ENCODE measurements at regions not wholly inside any gene's neighbourhood (a gene's known extent, or its start where the extent isn't known, plus 50 kb on each side); places are given as distances from the start of the nearest gene placed in this dataset.

- intact Hi-C loops (cut with DNase I), result no loop called here
- ATAC-seq (ENCODE audit: poor library complexity) (no peak), DNase-seq (no peak)
These were observed 470.6 kb downstream of the TOX3 start for GRCh38 chr16:52076332-52076731.

- intact Hi-C loops (cut with DNase I), result no loop called here
- ATAC-seq (ENCODE audit: poor library complexity) (no peak), DNase-seq (no peak)
These were observed 472.8 kb downstream of the TOX3 start for GRCh38 chr16:52074133-52074532.

GRCh38 chr16:52073024-52073423, 473.9 kb downstream of the TOX3 start:
- ATAC-seq (ENCODE audit: poor library complexity) (no peak), DNase-seq (no peak)
- intact Hi-C loops (cut with DNase I), result no loop called here

GRCh38 chr16:52071101-52071500, 475.8 kb downstream of the TOX3 start:
- DNase-seq (no peak), ATAC-seq (ENCODE audit: poor library complexity) (no peak)
- intact Hi-C loops (cut with DNase I), result no loop called here

- DNase-seq (no peak), ATAC-seq (ENCODE audit: poor library complexity) (no peak)
- intact Hi-C loops (cut with DNase I), result no loop called here
These were observed 476.4 kb downstream of the TOX3 start for GRCh38 chr16:52070341-52071057.

- intact Hi-C loops (cut with DNase I), result no loop called here
- DNase-seq (no peak), ATAC-seq (ENCODE audit: poor library complexity) (no peak)
These were observed 477.1 kb downstream of the TOX3 start for GRCh38 chr16:52069866-52070265.

- intact Hi-C loops (cut with DNase I), result no loop called here
- DNase-seq, result no peak
- ATAC-seq (ENCODE audit: poor library complexity), result peak; percentile 82
These were observed 478.4 kb downstream of the TOX3 start for GRCh38 chr16:52068447-52069074.

- ATAC-seq (ENCODE audit: poor library complexity) (no peak), DNase-seq (no peak)
- intact Hi-C loops (cut with DNase I), result no loop called here
These were observed 480.0 kb downstream of the TOX3 start for GRCh38 chr16:52066962-52067361.

GRCh38 chr16:52056259-52056658, 490.7 kb downstream of the TOX3 start:
- DNase-seq (no peak), ATAC-seq (ENCODE audit: poor library complexity) (no peak)
- intact Hi-C loops (cut with DNase I), result no loop called here

GRCh38 chr16:52055381-52055780, 491.6 kb downstream of the TOX3 start:
- ATAC-seq (ENCODE audit: poor library complexity) (no peak), DNase-seq (no peak)
- intact Hi-C loops (cut with DNase I), result no loop called here

GRCh38 chr16:52054326-52054725, 492.6 kb downstream of the TOX3 start:
- no peak for DNase-seq
- ATAC-seq (ENCODE audit: poor library complexity), result no peak
- intact Hi-C loops (cut with DNase I), result no loop called here

- no peak for ATAC-seq (ENCODE audit: poor library complexity)
- intact Hi-C loops (cut with DNase I), result no loop called here
- DNase-seq, result no peak
These were observed 494.1 kb downstream of the TOX3 start for GRCh38 chr16:52052818-52053217.

- DNase-seq (no peak), ATAC-seq (ENCODE audit: poor library complexity) (no peak)
- intact Hi-C loops (cut with DNase I), result no loop called here
These were observed 495.4 kb downstream of the TOX3 start for GRCh38 chr16:52051414-52052172.

GRCh38 chr16:52050418-52050817, 496.5 kb downstream of the TOX3 start:
- DNase-seq, result no peak
- no peak for ATAC-seq (ENCODE audit: poor library complexity)
- intact Hi-C loops (cut with DNase I), result no loop called here

GRCh38 chr16:52035436-52035835, 511.5 kb downstream of the TOX3 start:
- no peak for ATAC-seq (ENCODE audit: poor library complexity)
- no peak for DNase-seq
- intact Hi-C loops (cut with DNase I), result no loop called here

GRCh38 chr16:52034830-52035229, 512.1 kb downstream of the TOX3 start:
- no peak for ATAC-seq (ENCODE audit: poor library complexity)
- intact Hi-C loops (cut with DNase I), result no loop called here
- no peak for DNase-seq

- ATAC-seq (ENCODE audit: poor library complexity), result no peak
- DNase-seq, result no peak
- intact Hi-C loops (cut with DNase I), result no loop called here
These were observed 513.0 kb downstream of the TOX3 start for GRCh38 chr16:52033992-52034391.

GRCh38 chr16:52022980-52023379, 524.0 kb downstream of the TOX3 start:
- intact Hi-C loops (cut with DNase I), result no loop called here
- DNase-seq, result no peak
- no peak for ATAC-seq (ENCODE audit: poor library complexity)

GRCh38 chr16:52022177-52022576, 524.8 kb downstream of the TOX3 start:
- no peak for DNase-seq
- intact Hi-C loops (cut with DNase I), result no loop called here
- ATAC-seq (ENCODE audit: poor library complexity), result no peak

- ATAC-seq (ENCODE audit: poor library complexity) (no peak), DNase-seq (no peak)
- intact Hi-C loops (cut with DNase I), result no loop called here
These were observed 530.6 kb downstream of the TOX3 start for GRCh38 chr16:52016387-52016786.
